ENCODE measurements at regions not wholly inside any gene's neighbourhood (a gene's known extent, or its start where the extent isn't known, plus 50 kb on each side); places are given as distances from the start of the nearest gene placed in this dataset.

- TF ChIP-seq, protein P1, sequence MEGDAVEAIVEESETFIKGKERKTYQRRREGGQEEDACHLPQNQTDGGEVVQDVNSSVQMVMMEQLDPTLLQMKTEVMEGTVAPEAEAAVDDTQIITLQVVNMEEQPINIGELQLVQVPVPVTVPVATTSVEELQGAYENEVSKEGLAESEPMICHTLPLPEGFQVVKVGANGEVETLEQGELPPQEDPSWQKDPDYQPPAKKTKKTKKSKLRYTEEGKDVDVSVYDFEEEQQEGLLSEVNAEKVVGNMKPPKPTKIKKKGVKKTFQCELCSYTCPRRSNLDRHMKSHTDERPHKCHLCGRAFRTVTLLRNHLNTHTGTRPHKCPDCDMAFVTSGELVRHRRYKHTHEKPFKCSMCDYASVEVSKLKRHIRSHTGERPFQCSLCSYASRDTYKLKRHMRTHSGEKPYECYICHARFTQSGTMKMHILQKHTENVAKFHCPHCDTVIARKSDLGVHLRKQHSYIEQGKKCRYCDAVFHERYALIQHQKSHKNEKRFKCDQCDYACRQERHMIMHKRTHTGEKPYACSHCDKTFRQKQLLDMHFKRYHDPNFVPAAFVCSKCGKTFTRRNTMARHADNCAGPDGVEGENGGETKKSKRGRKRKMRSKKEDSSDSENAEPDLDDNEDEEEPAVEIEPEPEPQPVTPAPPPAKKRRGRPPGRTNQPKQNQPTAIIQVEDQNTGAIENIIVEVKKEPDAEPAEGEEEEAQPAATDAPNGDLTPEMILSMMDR (IDR thresholded peaks at IDR 0.05; ENCODE audit: insufficient read depth, low read length), result no peak
- no peak for TF ChIP-seq REST (IDR thresholded peaks at IDR 0.05; ENCODE audit: insufficient replicate concordance, low read depth)
Measured at GRCh38 chr14:49951229-49951607, 58.3 kb downstream of the ARF6 start.
